Brain pericyte (primary cell): ENCODE measurements at regions not wholly inside any gene's neighbourhood (a gene's known extent, or its start where the extent isn't known, plus 50 kb on each side); places are given as distances from the start of the nearest gene placed in this dataset.

Source experiments
- DNase-seq: peaks from one replicate; pipeline ENCODE4 v3.0.0-alpha.2; 2012; ENCODE audit warnings: low read depth, low spot score

DNA sequence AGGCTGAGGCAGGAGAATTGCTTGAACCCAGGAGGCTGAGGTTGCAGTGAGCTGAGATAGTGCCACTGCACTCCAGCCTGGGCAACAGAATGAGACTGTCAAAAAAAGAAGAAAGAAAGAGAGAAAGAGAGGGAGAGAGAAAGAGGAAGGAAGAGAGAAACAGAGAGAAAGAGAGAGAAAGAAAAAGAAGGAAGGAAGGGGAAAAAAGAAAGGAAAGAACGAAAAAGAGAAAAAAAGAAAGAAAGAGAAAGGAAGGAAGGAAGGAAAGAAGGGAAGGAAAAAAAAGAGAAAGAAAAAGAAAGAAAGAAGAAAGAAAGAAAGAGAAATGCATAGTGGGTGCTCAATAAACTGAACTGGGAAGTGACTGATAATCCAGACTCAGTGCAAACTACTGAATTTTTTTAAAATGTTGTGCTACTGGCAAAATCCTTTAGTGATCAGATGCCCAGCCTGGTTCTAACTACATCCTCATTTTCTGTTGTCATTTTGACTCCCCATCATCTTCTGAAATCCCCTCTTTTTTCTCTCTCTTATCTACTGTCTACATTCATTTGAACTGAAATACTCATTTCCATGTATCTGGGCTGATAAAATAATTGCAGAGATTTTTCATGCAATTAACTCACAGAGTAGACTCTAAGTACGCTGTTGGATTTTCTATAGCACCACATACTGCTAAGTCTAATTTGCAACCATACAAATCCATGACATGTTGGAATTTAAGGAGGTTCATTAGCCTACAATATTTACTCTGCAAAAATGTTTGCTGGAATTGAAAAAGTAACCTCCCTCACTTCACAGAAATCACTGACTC lies 85.3 kb upstream of the HIVEP1 start:
- DNase-seq: no peak

- no peak for DNase-seq
Observed at GRCh38 chr6:11925805-11926204, 86.3 kb upstream of the HIVEP1 start.

GRCh38 chr6:11923621-11924020 lies 88.5 kb upstream of the HIVEP1 start:
- DNase-seq: no peak

- no peak for DNase-seq
Observed at GRCh38 chr6:11922901-11923300, 89.2 kb upstream of the HIVEP1 start.

DNA sequence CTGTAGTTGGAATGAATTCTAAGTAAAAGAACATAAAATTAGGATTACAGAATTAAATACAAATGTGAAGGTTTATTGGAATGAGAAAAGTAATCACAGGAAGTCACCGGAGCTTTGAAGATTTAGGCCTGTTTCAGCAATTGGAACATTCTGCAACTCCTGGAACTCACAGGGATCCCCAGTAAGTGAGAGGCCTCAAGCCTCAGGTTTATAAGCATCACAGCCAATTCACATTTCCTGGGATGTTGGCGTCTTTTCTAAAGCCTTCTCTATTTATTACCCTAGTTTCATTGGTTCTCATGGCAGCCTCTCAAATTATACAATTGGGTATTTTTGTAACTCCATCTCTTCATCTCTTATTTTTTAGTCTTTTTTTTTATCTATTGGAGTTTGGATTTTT lies 90.4 kb upstream of the HIVEP1 start:
- no peak for DNase-seq

- peak; percentile 58 for DNase-seq
Observed at GRCh38 chr6:11921017-11921438, 91.1 kb upstream of the HIVEP1 start.

DNA sequence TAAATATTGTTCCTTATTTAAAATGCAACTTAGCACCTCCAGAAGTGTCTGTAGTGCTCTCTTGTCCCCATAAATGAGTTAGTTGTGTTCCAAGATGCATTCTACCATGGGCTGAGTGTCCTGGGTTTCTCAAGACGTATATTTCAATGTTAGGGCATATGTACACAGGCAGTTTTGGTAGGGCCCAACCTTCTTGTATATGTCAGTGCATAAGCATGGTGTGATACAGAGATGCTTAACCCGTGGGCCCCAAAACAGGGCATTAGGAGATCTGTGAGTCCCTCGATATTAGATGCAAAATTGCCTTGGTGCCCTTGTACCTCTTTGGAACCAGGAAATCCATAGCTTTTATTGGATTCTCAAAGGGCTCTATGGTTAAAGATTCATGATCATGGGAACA lies 91.5 kb upstream of the HIVEP1 start:
- DNase-seq: no peak

- DNase-seq: no peak
Observed at GRCh38 chr6:11919771-11920440, 92.2 kb upstream of the HIVEP1 start.

DNA sequence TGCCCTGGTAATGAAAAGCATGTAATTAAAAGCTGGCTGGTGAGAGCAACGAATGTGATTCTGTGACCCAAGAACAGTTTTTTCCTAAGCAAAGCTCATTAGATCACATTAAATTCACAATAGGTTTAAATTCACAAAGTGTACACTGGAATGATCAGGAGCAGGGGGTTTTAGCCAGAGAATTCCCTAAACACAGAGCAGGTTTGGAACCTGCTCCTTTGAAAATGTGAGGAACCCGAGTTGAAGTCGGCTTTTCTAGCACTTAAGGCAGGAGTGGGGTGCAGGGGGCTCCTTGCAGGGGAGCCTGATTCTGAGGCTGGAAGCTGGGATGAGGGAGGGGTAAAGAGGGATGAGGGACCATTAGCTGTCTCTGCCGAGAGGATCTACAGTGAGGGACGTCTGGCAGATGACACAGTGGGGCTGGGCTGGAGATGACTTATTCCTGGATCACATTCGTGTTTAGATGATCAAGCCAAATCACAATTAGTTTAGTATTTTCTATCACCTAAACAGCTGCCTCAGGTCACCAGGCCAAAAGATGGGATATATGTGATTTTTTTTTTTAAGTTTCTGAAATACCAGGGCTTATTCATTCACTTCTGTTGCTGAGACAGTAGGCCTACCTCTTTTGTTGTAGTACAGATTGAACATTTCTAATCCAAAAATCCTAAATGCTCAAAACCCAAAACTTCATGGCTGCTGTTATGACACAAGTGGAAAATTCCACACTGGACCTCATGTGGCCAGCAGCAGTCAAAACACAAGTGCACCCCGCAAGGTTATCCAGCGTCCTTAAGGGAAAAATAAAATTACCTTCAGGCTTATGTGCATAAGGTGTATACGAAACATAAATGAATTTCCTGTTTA lies 93.1 kb upstream of the HIVEP1 start:
- DNase-seq: no peak

DNA sequence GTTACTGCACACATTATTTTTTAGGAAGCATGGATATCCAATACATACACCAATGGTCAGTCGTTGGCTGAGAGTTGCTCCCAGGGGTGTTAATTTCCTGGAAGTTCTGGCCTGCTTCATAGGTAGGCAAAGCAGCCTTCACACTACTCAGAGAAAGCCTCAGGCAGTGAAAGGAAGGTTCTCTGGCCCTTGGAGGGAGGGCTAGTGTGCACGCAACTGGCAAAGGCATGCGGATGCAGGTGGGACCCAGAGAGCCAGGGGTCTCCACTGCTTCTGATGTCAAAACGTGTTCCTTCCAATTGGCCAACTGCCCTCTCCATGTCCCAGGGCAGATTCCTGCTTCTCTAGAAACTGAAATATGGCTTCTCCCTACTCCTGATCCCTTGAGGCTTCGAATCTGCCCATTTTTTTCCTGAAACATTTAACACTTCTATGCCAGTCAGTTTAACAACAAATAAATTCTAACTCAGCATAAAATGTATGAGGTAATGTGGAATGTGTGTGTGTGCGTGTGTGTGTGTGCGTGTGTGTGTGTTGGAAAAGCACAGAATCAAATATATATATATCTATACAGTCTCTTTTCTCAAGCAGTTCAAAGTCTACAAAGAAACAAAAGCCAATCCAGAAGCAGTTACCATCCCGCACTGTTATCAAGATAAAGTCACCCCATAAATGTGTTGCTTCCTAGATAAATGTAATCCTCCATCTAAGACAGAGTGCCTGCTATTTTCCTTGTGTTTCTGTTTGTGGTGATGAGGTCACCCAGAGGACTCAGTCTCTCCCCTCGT lies 94.0 kb upstream of the HIVEP1 start:
- no peak for DNase-seq

GRCh38 chr6:11912420-11912819 lies 99.7 kb upstream of the HIVEP1 start:
- DNase-seq: no peak

GRCh38 chr6:11911538-11911937 lies 100.6 kb upstream of the HIVEP1 start:
- no peak for DNase-seq

- DNase-seq: no peak
Observed at GRCh38 chr6:11909696-11910132, 102.4 kb upstream of the HIVEP1 start.

DNA sequence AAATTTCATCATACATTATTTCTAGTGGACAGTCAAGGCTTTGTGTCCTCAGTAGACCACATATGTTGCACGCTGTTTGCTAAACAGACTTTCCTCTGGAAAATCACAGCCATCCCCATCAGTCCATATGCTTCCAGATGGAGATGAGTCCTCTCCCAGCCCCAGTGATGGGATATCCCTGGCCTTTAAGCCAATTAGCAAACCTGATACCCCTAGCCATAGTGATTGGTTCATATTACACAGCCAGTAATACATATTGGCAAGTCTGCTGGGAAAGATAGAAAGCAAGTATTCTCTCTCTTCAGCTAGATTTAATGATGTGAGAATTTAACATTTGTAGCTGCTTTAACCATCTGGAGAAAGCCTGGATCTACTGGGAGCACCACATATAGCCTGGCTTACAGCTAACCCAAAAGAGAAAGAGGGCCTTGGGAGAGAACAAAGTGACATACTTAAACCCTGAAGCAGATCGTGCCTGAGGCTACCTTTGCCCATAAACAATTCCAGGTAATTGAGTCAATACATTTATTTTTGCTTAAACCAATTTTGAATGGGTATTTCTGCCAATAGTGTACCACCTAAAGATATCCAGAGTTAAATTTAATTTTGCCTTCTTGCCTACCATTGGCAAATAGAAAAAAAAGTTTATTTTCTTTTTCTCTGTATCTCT lies 103.5 kb upstream of the HIVEP1 start:
- no peak for DNase-seq

GRCh38 chr6:11903645-11904044 lies 108.5 kb upstream of the HIVEP1 start:
- DNase-seq: no peak

DNA sequence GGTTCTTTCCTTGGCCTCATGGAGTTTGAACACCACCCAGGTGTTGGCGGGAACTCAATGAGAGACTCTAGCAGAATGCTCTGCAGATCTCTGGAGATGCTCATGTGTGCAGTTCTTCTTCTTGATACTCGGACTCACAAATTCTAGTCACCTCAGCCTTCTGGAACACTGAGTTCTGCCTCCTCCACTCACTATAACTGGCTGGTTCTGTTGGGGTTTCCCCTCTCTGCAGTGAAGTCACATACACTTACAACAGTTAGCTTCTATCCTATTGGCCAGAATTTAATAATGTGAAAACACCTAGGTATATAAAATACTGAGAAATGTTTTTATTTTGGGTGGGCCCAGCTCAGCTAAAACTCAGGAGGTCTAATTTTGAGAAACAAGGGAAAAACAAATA lies 109.6 kb upstream of the HIVEP1 start:
- DNase-seq: no peak

- no peak for DNase-seq
Observed at GRCh38 chr6:11900662-11901598, 111.2 kb upstream of the HIVEP1 start.

DNA sequence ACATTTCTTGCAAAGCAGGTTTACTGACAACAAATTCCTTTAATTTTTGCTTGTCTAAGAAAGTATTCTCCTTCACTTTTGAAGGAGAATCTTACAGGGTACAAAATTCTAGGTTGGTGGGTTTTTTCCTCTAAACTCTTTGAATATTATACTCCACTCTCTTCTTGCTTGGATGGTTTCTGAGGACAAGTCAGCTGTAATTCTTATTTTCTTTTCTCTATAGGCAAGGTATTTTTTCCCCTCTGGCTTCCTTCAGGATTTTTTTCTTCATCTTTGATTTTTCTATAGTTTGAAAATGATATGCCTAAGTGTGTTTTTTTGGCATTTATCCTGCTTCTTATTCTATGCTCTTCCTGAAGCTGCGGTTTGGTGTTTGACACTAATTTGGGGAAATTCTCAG lies 112.5 kb upstream of the HIVEP1 start:
- no peak for DNase-seq

GRCh38 chr6:11894212-11894611 lies 115.6 kb upstream of the ADTRP start:
- no peak for DNase-seq

DNA sequence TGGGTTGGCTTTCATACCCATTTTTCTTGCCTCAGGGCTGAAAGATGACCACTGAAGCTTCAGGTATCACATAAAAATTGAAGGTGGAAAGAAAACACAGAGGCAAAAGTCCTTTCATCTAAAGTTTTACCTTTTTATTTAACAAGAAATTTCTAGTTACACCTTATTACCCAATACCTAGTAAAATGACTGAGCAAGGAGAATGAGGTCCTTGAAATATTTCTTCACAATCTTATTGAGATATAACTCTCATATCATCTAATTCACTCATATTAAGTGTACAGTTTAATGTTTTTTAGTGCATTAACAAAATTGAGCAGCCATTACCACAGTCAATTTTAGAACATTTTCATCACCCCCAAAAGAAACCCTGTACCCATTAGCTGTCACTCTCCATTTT lies 112.9 kb upstream of the ADTRP start:
- DNase-seq: no peak
